GM21526 (cell line): ENCODE measurements at regions not wholly inside any gene's neighbourhood (a gene's known extent, or its start where the extent isn't known, plus 50 kb on each side); places are given as distances from the start of the nearest gene placed in this dataset.

Experiments
- ATAC-seq: cut with Tn5 transposase; IDR thresholded peaks from one replicate; pipeline ENCODE4 v1.9.1; 2021; ENCODE audit warnings: moderate library complexity; ENCODE audit not compliant: unreplicated experiment, low FRiP score

- ATAC-seq = no peak
Observed at GRCh38 chr1:81499487-81499886, 301.2 kb upstream of the ADGRL2 start.

- no peak for ATAC-seq
Observed at GRCh38 chr1:81498471-81499462, 302.0 kb upstream of the ADGRL2 start.

- ATAC-seq = no peak
Observed at GRCh38 chr1:81496349-81496748, 304.4 kb upstream of the ADGRL2 start.

- no peak for ATAC-seq
Observed at GRCh38 chr1:81493102-81493869, 307.4 kb upstream of the ADGRL2 start.

- no peak for ATAC-seq
Observed at GRCh38 chr1:81492628-81493027, 308.1 kb upstream of the ADGRL2 start.

- ATAC-seq = no peak
Observed at GRCh38 chr1:81490614-81491013, 310.1 kb upstream of the ADGRL2 start.

- no peak for ATAC-seq
Observed at GRCh38 chr1:81489372-81489934, 311.3 kb upstream of the ADGRL2 start.

DNA sequence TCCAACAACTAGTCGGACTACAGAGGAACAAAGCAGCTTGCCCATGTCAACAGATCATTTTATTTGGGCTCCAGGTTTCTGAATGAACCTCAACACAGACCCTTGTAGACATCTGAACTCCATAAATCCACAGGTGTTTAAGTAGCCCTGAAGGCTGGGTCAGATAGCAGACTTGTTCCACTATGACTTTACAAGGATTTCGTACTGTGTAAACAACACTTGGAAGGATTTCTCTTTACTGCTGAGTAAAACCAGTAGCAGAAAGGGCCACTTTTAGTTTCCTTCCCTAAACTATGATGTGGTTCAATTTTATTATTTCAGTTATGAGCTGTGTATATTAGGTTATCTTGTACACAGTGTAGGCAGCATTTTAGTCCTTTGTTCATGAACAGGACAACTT lies 316.4 kb upstream of the ADGRL2 start:
- ATAC-seq = no peak

DNA sequence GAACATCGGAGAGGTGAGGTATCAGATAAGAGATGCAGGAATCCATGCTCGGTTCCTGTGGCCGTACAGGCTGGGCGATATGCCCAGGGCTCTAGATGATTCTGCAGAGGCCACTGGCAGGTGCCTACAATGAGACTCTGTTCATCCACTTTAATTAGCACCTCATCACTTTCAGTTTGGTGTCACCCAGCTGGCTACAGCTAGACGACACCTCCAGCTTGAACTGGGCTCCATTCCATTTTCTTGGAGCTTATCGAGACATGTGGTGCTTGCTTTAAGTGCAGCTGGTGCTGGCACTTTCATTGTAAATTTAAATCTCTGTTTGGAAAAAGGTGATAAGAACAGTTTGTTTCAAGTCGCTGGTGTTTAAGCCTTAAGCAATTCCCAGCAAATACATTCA lies 322.5 kb upstream of the ADGRL2 start:
- ATAC-seq = no peak

- ATAC-seq = no peak
Observed at GRCh38 chr1:81477710-81478109, 323.0 kb upstream of the ADGRL2 start.

- no peak for ATAC-seq
Observed at GRCh38 chr1:81472387-81472786, 328.3 kb upstream of the ADGRL2 start.

DNA sequence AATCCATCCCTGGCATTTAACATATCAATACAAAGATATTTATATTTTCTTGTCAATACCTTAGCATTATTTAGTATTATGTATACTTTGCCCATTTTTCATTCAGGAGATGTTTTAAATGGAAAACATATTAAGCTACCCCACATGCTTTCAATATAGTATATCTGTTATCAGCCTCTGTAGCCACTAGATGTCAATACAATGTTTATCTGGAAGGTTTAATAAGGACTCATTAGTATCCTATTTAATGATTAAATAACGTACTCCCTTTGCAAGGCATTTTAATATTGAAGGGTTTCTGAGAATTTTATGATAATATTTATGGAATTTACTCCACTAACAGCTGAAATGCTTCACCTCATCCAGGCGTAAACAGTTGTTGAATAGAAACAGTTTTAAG lies 329.5 kb upstream of the ADGRL2 start:
- no peak for ATAC-seq

DNA sequence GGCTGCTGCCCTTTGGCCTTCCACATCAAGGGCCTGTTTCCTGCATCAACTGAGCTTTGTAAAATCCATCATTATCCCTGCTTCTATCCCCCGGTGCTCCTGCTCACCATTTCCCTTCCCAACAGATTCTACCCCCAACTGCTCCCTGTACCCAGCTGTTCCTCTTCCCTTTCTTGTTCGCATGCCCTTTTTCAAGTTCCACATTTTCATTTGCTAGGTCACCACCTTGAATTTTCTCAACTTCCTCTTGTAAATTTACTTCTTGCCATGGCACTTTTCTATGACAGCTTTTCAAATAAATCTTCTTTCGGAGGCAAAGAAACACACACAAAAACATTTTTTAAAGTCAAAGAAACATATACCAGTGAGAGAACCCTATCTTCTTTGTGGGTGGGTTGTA lies 330.5 kb upstream of the ADGRL2 start:
- ATAC-seq = no peak

DNA sequence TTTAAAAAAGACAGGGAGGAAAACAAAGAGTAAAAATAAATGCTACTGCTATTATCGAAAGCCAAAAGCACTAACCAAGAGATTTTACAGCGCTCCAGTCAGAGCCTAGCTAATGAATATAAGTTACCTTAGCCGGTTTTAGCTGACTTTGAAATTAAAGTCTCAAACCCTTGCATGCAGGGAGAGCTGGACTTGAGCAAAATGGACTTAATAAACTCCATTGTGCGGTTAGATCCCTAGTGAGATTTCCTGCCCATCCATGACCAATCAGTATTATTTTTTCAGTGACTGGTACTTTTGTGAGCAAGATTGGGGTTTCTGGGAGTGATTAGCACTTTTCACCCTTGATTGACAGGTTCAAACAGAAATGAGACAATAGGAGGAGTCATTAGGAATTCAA lies 333.4 kb upstream of the ADGRL2 start:
- ATAC-seq = no peak

DNA sequence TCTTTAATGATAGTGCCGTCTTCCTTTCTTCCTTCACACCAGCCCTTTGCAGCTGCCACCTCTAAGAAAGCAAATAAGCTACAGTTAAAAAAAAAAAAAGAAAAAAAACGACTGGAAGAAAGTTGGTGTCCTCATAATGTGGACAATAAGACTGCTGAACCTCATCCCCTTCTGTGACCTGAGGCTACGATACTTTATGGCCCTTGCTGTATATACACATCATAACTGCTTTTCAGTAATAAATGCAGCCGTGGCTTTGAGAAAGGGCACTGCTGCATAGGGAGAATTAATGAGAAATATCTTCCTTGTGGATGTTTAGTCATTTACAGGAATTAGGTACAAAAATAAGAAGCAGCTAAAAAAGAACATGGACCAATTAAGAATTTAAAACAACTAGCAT lies 333.8 kb upstream of the ADGRL2 start:
- ATAC-seq = no peak

- no peak for ATAC-seq
Observed at GRCh38 chr1:81463936-81464837, 336.5 kb upstream of the ADGRL2 start.

DNA sequence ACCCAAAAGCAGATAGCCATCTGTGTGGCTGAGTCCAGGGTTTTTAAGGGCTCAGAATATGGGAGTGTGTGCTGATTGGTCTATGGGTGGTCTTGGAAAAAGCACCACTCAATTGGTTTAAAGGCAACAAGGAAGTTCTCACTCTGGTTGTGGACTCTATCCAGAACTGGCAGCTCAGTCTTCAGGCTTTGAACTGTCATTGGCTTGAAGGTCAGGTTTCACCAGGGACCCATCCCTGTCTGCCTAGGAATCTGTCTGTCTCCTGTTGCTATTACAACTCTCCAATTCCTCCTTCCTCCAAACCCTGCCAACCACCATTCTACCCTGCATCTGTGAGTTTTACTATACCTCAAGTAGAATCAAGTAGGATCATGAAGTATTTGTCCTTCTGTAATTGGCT lies 341.7 kb upstream of the ADGRL2 start:
- no peak for ATAC-seq

DNA sequence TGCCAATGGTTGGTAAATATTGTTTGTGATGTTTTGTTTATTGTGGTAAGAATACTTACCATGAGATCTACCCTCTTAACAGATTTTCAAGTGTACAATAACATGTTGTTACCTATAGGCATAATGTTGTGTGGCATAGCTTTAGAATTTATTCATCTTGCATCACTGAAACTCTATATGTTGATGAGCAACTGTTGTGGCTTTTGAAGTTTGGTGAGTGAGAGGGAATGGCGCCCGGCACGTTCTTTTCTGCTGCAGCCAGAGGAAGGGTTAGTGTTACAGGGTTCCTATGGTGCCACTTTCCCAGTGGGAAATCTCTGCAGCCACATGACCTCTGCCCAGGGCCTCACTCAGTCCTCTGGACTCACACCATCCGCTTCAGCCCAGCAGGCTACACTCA lies 342.5 kb upstream of the ADGRL2 start:
- no peak for ATAC-seq

DNA sequence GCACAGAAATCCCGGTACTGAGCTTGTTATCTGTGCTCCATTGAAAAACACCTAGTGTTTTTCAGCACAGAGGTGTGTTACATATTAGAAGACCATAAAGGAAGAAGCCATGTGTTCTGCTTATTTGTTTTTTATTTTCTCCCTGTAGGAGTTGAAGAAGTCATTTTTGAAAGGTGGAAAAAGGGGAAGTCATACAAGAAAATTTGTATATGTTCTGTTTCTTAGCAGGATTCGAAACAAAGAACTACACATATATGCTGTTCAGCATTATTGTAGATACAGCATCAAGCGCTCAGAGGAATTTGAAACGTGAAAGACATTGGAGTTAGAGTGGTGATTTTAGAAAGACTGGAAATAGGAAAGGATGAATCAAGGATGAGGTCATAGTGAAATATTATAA lies 345.3 kb upstream of the ADGRL2 start:
- ATAC-seq = no peak

DNA sequence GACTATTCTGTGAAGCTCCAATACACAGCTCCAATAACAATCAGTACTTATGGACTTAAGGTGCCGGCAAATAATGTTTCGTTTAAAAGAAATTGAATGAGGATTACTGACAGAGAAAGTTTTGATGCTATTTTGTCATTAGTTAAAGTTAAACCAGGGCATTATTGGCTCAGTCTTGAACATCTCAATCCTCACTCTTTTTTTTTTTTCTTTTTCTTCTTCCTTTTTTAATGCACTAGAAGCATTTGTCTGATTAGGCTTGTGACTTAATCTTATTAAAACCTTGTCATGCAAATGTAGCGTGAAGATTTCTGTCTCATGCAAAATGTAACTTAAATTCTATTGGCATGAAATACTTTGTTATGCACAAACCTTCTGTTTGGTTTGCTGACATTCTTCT lies 346.8 kb upstream of the ADGRL2 start:
- no peak for ATAC-seq
